Prostate gland (tissue), 2 donors: ENCODE measurements at regions not wholly inside any gene's neighbourhood (a gene's known extent, or its start where the extent isn't known, plus 50 kb on each side); places are given as distances from the start of the nearest gene placed in this dataset.

Experiments
- DNase-seq: peaks from one replicate; pipeline ENCODE4 v3.0.0-alpha.2; 2019; ENCODE audit warnings: low spot score
- H3K27ac ChIP-seq, 2 donors: fragments of 200-600 bp; sonication (generic); 2 replicates each; pipeline ENCODE4 v1.5.1; 2017 to 2019
- H3K27me3 ChIP-seq: fragments of 200-600 bp; sonication (generic); replicated peaks from 2 replicates; pipeline ENCODE4 v1.5.1; 2019; ENCODE audit not compliant: insufficient read depth
- H3K36me3 ChIP-seq, 2 donors: fragments of 200-600 bp; sonication (generic); 1 replicate in 1 of 2; 2 replicates in 1 of 2; pipeline versions ENCODE4 v1.5.1 to v1.8.1; 2017 to 2019
- H3K4me1 ChIP-seq: fragments of 200-600 bp; sonication (generic); replicated peaks from 2 replicates; pipeline ENCODE4 v1.5.1; 2019
- H3K4me3 ChIP-seq, 2 donors: fragments of 200-600 bp; sonication (generic); 2 replicates each; pipeline ENCODE4 v1.5.1; 2017 to 2019
- H3K9me3 ChIP-seq: fragments of 200-600 bp; sonication (generic); 2 replicates; pipeline ENCODE4 v1.5.1; 2017
- CTCF ChIP-seq, 4 experiments: fragments of 200-600 bp in 2 of 4; fragments of 450-650 bp in 2 of 4; sonication (generic) in 2 of 4; IDR thresholded peaks; 1 replicate in 3 of 4; 2 replicates in 1 of 4; pipeline ENCODE4 v1.5.1; 2016 to 2019; ENCODE audit warnings: antibody characterized with exemption in 4 of 4, mild to moderate bottlenecking in 2 of 4, moderate library complexity in 2 of 4
- POLR2A ChIP-seq: fragments of 450-650 bp; IDR thresholded peaks from one replicate; pipeline ENCODE4 v1.6.1; 2016; ENCODE audit warnings: antibody characterized with exemption, mild to moderate bottlenecking
- POLR2AphosphoS5 ChIP-seq: sonication (generic); formaldehyde crosslinking; IDR thresholded peaks from one replicate; pipeline ENCODE4 v1.6.1; 2017; ENCODE audit warnings: antibody characterized with exemption
- WGBS: methylation state at CpG from one replicate; pipeline ENCODE4 v1.1.5; 2018; 5-methylcytosine and 5-hydroxymethylcytosine counted together
- intact Hi-C: fragments of 100-400 bp; cut with DNase I; formaldehyde crosslinking; loops from one replicate; pipeline ENCODE4 v1.14.2; 2022

- Histone ChIP-seq H3K9me3 (no peaks in the 10 kb centered on the region), H3K36me3 (no peaks in the 10 kb centered on the region), H3K4me3 (no peak overlapping the region), H3K27me3 (no peaks in the 10 kb centered on the region), H3K27ac (no peak overlapping the region), H3K4me1 (no peaks in the 10 kb centered on the region)
- no peak for DNase-seq
- 91% methylated on average over 10 of the region's 10 CpGs for WGBS
- intact Hi-C loops = loop anchor here (5.0 kb wide), 1 partner anchor 356 kb away; no protein-coding TSS in a partner anchor
- no peak for TF ChIP-seq CTCF (IDR thresholded peaks at IDR 0.05)
Measured at GRCh38 chr18:69157906-69158305, 242.8 kb upstream of the DOK6 start.

- 65% methylated on average over 6 of the region's 6 CpGs for WGBS
- H3K9me3 ChIP-seq = no peaks in the 10 kb centered on the region
- no peaks in the 10 kb centered on the region for H3K4me1 ChIP-seq
- no peak overlapping the region for H3K4me3 ChIP-seq
- TF ChIP-seq CTCF (IDR thresholded peaks at IDR 0.05) (no peak), POLR2AphosphoS5 (no peak), POLR2A (no peak)
- intact Hi-C loops = loop anchor here (5.0 kb wide), 1 partner anchor 357 kb away; no protein-coding TSS in a partner anchor
- no peak for DNase-seq
- no peaks in the 10 kb centered on the region for H3K36me3 ChIP-seq
- no peaks in the 10 kb centered on the region for H3K27me3 ChIP-seq
- H3K27ac ChIP-seq = no peak overlapping the region
Measured at GRCh38 chr18:69158944-69159343, 241.7 kb upstream of the DOK6 start.

- Histone ChIP-seq H3K27me3 (no peaks in the 10 kb centered on the region), H3K4me1 (no peaks in the 10 kb centered on the region), H3K4me3 (no peak overlapping the region), H3K9me3 (no peaks in the 10 kb centered on the region), H3K36me3 (no peaks in the 10 kb centered on the region), H3K27ac (no peak overlapping the region)
- WGBS = 46% methylated on average over 9 of the region's 9 CpGs
- intact Hi-C loops = no loop called here
- DNase-seq = no peak
- TF ChIP-seq POLR2AphosphoS5 (no peak), POLR2A (no peak), CTCF (IDR thresholded peaks at IDR 0.05) (no peak)
Measured at GRCh38 chr18:69161383-69162028, 239.2 kb upstream of the DOK6 start.

- no peaks in the 10 kb centered on the region for H3K36me3 ChIP-seq
- no peak overlapping the region for H3K27ac ChIP-seq
- H3K4me1 ChIP-seq = no peaks in the 10 kb centered on the region
- no peak for TF ChIP-seq POLR2AphosphoS5
- TF ChIP-seq CTCF (IDR thresholded peaks at IDR 0.05) = no peak
- TF ChIP-seq POLR2A = no peak
- no peak overlapping the region for H3K4me3 ChIP-seq
- no peaks in the 10 kb centered on the region for H3K27me3 ChIP-seq
- DNase-seq = no peak
- intact Hi-C loops = no loop called here
- H3K9me3 ChIP-seq = no peaks in the 10 kb centered on the region
Measured at GRCh38 chr18:69162649-69163048, 238.0 kb upstream of the DOK6 start.

GRCh38 chr18:69172046-69172445, 228.6 kb upstream of the DOK6 start:
- H3K4me1 ChIP-seq = no peaks in the 10 kb centered on the region
- H3K4me3 ChIP-seq = no peak overlapping the region
- DNase-seq = no peak
- intact Hi-C loops = no loop called here
- TF ChIP-seq CTCF (IDR thresholded peaks at IDR 0.05) (no peak), POLR2A (no peak), POLR2AphosphoS5 (no peak)
- H3K9me3 ChIP-seq = no peaks in the 10 kb centered on the region
- 89% methylated on average over 2 of the region's 2 CpGs for WGBS
- no peaks in the 10 kb centered on the region for H3K36me3 ChIP-seq
- no peaks in the 10 kb centered on the region for H3K27me3 ChIP-seq
- no peak overlapping the region for H3K27ac ChIP-seq
